RWPE1 (cell line): ENCODE measurements at regions not wholly inside any gene's neighbourhood (a gene's known extent, or its start where the extent isn't known, plus 50 kb on each side); places are given as distances from the start of the nearest gene placed in this dataset.

Source experiments
- CTCF ChIA-PET: fragments of 350-600 bp; sonication (Branson Sonifier 250); formaldehyde crosslinking; extraction: SDS; loops from one replicate; lab custom pipeline; 2021; lab: Yijun Ruan, JAX
- POLR2A ChIA-PET: fragments of 400-600 bp; formaldehyde crosslinking; extraction: SDS; loops from one replicate; lab custom pipeline; 2020; ENCODE audit warnings: antibody characterized with exemption; ENCODE audit not compliant: low non-redundant PET; lab: Yijun Ruan, JAX
- DNase-seq: peaks from one replicate; pipeline ENCODE4 v3.0.0; 2012; ENCODE audit warnings: low spot score
- H3K27ac ChIP-seq: fragments of 450-650 bp; 2 replicates; pipeline ENCODE4 v1.5.1; 2017
- CTCF ChIP-seq: fragments of 450-650 bp; conservative IDR thresholded peaks from 2 replicates; pipeline ENCODE4 v1.5.1; 2017; ENCODE audit warnings: low read depth, mild to moderate bottlenecking

DNA sequence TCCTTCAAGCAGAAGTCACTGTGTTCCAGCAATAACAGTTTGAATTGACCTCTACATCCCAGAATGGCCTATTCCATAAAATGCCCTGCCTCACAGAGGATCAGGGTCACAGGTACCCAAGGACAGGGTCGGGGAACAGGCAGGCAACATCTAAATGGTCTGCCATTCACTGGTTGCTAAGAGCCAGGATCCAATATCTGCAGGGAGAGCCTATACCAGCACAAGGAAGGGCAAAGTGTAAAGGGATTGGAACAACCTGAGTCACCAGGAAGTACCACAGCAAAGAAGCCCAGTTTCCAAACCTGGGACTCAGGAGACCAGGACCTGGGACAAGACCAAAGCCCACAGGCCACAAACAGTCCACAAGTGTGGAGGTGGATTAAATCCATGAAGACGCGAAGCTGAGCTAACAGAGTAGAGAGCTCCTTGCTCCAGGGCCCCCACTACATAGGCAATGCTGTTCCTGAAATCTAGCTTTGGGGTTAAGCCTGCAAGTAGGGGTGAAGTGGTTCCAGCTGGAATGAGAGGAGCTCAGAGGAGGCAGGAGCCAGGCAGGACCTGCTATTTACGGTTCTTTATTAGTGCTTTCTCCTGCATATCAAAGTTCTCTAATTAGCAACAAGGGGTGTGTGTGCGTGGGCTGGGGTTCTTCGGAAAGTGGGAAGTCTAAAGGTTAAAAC lies 274.3 kb downstream of the BCL11B start:
- TF ChIP-seq CTCF, result no peak
- no peak overlapping the region for H3K27ac ChIP-seq
- CTCF ChIA-PET, result interaction anchor here (0.6 kb wide), 1 partner anchor 1804 kb away, joined by 4 read pairs; no protein-coding TSS in a partner anchor
- DNase-seq, result no peak
- POLR2A ChIA-PET, result no interaction called here

- ChIA-PET CTCF (interaction anchor here (0.6 to 0.7 kb wide), 3 partner anchors 87 to 241 kb away, joined by 3 to 5 read pairs (median 3); no protein-coding TSS in a partner anchor), POLR2A (no interaction called here)
- no peak overlapping the region for H3K27ac ChIP-seq
- DNase-seq, result no peak
- no peak for TF ChIP-seq CTCF
Measured at GRCh38 chr14:98999345-98999744, 272.7 kb downstream of the BCL11B start.

- POLR2A ChIA-PET, result no interaction called here
- no peak for DNase-seq
- CTCF ChIA-PET, result interaction anchor here (0.7 kb wide), 1 partner anchor 237 kb away, joined by 3 read pairs; no protein-coding TSS in a partner anchor
- TF ChIP-seq CTCF, result no peak
- H3K27ac ChIP-seq, result no peak overlapping the region
Measured at GRCh38 chr14:98999901-99000300, 272.1 kb downstream of the BCL11B start.

DNA sequence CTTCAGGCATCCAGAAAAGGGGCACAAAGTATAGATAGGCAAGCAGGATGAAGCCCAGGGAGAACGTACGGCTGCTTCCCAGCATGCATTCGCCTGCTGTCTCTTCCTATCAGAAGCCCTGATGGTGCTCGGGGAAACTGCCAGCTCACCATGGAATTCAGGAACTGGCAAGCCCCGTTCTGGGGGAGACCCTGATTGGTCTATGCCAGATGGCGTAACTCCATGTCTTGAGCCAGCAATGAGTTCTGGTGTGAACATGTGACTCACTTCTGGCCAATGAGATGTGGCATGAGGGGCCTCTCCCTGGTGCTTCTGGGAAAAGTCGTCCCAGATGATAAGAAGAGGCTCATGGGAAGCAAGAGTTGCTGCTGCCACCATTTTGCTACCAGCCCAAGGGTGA lies 270.8 kb downstream of the BCL11B start:
- POLR2A ChIA-PET, result no interaction called here

GRCh38 chr14:99003646-99004045 lies 268.4 kb downstream of the BCL11B start:
- CTCF ChIA-PET, result interaction anchor here (0.6 to 0.7 kb wide), 3 partner anchors 66 to 1229 kb away, joined by 3 read pairs; no protein-coding TSS in a partner anchor
- no peak for DNase-seq
- H3K27ac ChIP-seq, result no peak overlapping the region
- TF ChIP-seq CTCF, result no peak
- POLR2A ChIA-PET, result no interaction called here

More for the DNA sequence above, 270.8 kb downstream of the BCL11B start:
- no peak for DNase-seq
- TF ChIP-seq CTCF, result no peak
- CTCF ChIA-PET, result no interaction called here
- H3K27ac ChIP-seq, result no peak overlapping the region

- TF ChIP-seq CTCF, result no peak
- CTCF ChIA-PET, result no interaction called here
- POLR2A ChIA-PET, result no interaction called here
- no peak overlapping the region for H3K27ac ChIP-seq
- no peak for DNase-seq
Measured at GRCh38 chr14:99004112-99004511, 267.9 kb downstream of the BCL11B start.
